ENCODE measurements at regions not wholly inside any gene's neighbourhood (a gene's known extent, or its start where the extent isn't known, plus 50 kb on each side); places are given as distances from the start of the nearest gene placed in this dataset.

DNA sequence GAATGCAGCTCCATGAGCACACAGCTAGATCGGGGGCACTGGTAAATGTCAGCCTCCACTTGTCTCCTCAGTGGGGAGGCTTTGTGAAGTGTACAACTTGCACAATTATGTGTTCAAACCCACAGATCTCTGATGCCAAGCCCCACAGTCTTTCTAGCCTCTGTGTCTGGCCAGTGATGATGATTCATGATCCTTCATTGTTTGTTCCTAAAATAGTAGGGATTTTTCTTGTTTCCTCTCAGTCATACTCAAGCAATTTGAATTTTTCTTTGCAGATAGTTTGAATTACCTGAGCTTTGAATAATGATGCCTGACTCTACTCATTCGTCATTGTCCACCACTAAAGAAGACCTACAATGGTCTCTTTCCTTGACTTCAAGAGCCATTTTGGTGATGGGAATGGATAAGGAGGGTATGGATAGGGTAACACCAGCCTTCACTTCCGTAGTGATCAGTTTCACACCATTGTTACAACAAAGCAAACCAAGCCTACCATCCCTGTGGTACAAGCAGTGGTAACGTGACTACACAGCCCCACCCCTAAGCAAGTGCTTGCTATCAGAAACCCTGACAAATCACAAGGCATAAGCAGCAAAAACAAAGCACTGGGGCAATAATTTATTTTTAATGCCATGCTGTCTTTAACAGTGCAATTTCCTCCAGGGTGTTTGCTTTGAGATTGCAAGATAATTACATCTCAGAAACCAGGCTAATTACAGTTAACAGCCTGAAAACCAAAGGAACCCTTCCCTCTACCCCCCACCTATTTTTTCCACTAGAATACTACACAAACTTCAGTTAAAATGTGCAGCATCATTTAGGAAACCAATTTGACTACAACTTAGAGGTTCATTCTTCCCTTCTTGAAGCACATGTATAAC is 114.1 kb upstream of the PPP2R3A start:
- Histone ChIP-seq H3K9me3 (ENCODE audit: insufficient read depth, low read depth, low read length) (peaks cover 5% of the 10 kb centered on the region; the same call in 1 of the 2 replicates), H3K4me3 (ENCODE audit: low read length) (no peak overlapping the region), H3K27me3 (ENCODE audit: insufficient read depth, low read length) (no peaks in the 10 kb centered on the region), H3K36me3 (ENCODE audit: insufficient read depth, low read depth, low read length) (no peaks in the 10 kb centered on the region), H3K9ac (ENCODE audit: low read depth, low read length) (no peak overlapping the region), H3K27ac (ENCODE audit: low read length) (no peak overlapping the region), H3K4me1 (ENCODE audit: insufficient read depth, low read length) (no peaks in the 10 kb centered on the region)

DNA sequence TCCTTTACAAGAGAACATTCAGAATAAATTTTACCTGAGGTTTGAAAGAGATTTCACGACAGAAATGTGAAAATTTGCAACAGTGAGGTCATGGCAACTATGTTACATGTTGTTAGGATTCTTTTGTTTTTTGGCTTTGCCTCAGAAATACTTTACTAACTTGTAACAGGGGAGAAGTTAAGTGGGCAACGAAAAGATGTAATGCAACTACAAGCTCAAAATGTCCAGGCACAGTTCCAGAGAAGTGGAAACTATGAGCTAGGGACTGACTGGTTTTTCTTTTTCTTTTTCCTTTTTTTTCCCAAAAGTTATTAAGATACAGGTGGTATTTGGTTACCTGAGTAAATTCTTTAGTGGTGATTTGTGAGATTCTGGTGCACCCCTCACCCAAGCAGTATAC is 111.5 kb upstream of the PPP2R3A start:
- Histone ChIP-seq H3K9ac (ENCODE audit: low read depth, low read length) (no peak overlapping the region), H3K9me3 (ENCODE audit: insufficient read depth, low read depth, low read length) (no peaks in the 10 kb centered on the region), H3K4me3 (ENCODE audit: low read length) (no peak overlapping the region), H3K27ac (ENCODE audit: low read length) (no peak overlapping the region), H3K4me1 (ENCODE audit: insufficient read depth, low read length) (no peaks in the 10 kb centered on the region), H3K36me3 (ENCODE audit: insufficient read depth, low read depth, low read length) (no peaks in the 10 kb centered on the region), H3K27me3 (ENCODE audit: insufficient read depth, low read length) (no peaks in the 10 kb centered on the region)

DNA sequence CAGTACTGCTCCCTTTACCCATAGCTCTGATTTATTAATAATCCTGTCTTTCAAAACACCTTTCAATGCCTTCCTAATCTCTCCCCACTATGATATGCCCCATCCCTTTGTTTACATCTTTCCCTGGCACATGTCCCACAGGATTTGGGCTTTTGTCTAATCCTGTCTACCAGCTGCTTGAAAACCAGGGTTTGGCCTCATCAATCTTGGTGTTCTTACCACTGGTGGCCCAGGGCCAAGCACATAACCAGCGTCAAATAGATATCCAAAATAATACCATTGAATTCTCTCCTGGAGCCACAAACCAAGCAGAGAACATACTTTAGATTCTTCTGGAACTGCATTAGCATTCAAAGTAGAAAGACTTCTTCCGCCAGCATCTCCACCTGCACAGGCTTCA is 104.8 kb upstream of the PPP2R3A start:
- no peaks in the 10 kb centered on the region for H3K36me3 ChIP-seq (ENCODE audit: insufficient read depth, low read depth, low read length)
- H3K9ac ChIP-seq (ENCODE audit: low read depth, low read length) = no peak overlapping the region
- H3K9me3 ChIP-seq (ENCODE audit: insufficient read depth, low read depth, low read length) = no peaks in the 10 kb centered on the region
- no peaks in the 10 kb centered on the region for H3K27me3 ChIP-seq (ENCODE audit: insufficient read depth, low read length)
- no peak overlapping the region for H3K27ac ChIP-seq (ENCODE audit: low read length)
- no peak overlapping the region for H3K4me3 ChIP-seq (ENCODE audit: low read length)
- no peaks in the 10 kb centered on the region for H3K4me1 ChIP-seq (ENCODE audit: insufficient read depth, low read length)

DNA sequence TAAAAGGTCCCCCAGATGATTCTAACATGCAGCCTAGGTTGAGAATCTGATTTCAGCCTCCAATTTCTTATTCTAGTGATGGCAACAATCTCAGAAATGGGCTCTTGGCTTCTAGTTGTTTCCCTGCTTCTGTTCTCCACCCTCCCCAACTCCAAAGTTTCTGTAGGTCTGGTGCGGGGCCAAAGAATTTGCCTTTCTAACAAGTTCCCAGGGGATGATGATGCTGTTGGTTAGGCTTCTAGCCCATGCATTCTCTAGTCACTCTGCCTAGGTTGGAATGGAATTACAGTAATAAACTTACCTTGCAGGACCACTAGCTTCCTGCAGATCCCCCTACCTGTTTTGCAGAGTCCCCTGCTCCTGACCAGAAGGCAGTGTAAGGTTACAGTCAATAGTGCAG is 103.2 kb upstream of the PPP2R3A start:
- Histone ChIP-seq H3K4me3 (ENCODE audit: low read length) (no peak overlapping the region), H3K27ac (ENCODE audit: low read length) (no peak overlapping the region), H3K27me3 (ENCODE audit: insufficient read depth, low read length) (no peaks in the 10 kb centered on the region), H3K9ac (ENCODE audit: low read depth, low read length) (no peak overlapping the region), H3K4me1 (ENCODE audit: insufficient read depth, low read length) (no peaks in the 10 kb centered on the region), H3K9me3 (ENCODE audit: insufficient read depth, low read depth, low read length) (no peaks in the 10 kb centered on the region), H3K36me3 (ENCODE audit: insufficient read depth, low read depth, low read length) (no peaks in the 10 kb centered on the region)

DNA sequence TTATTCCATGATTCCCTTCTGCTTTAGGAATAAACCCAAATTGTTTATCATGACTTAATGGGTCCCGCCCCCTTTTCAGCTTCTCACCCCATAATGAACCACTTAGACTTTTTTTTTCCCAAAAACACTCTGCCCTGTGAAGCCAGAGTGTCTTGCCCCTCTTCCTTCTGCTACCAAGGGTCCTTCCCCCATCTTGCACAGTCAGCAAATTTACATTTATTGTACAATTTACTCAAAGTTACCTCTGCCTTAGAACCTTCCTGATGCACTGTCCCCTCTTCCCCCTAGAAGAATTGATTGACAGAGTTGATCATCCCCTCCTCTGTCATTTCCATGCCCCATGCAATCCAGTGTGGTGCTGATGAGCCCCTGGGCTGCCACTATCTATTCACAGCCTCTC is 101.5 kb upstream of the PPP2R3A start:
- H3K4me1 ChIP-seq (ENCODE audit: insufficient read depth, low read length) = no peaks in the 10 kb centered on the region
- no peaks in the 10 kb centered on the region for H3K36me3 ChIP-seq (ENCODE audit: insufficient read depth, low read depth, low read length)
- no peaks in the 10 kb centered on the region for H3K9me3 ChIP-seq (ENCODE audit: insufficient read depth, low read depth, low read length)
- H3K27me3 ChIP-seq (ENCODE audit: insufficient read depth, low read length) = no peaks in the 10 kb centered on the region
- H3K4me3 ChIP-seq (ENCODE audit: low read length) = no peak overlapping the region
- H3K9ac ChIP-seq (ENCODE audit: low read depth, low read length) = no peak overlapping the region
- H3K27ac ChIP-seq (ENCODE audit: low read length) = no peak overlapping the region

DNA sequence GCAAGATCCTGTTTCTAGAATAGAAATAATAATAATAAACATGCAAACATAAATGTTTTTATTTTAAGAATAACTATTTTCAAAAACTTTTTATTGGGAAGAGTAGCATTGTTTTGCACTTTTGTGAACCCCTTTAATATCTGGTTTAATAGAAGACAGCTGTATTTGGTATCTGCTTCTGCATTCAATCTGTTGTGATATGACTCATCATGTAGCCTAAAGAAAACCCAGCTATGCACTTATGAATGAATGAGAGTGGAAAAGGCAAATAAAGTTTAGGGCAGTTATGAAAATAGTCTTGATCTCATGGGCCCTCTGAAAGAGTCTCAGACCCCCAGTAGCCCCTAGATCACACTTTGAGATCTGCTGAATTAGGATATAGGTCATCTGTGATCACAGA is 100.4 kb upstream of the PPP2R3A start:
- Histone ChIP-seq H3K27me3 (ENCODE audit: insufficient read depth, low read length) (no peaks in the 10 kb centered on the region), H3K9me3 (ENCODE audit: insufficient read depth, low read depth, low read length) (no peaks in the 10 kb centered on the region), H3K27ac (ENCODE audit: low read length) (no peak overlapping the region), H3K4me3 (ENCODE audit: low read length) (no peak overlapping the region), H3K4me1 (ENCODE audit: insufficient read depth, low read length) (no peaks in the 10 kb centered on the region), H3K9ac (ENCODE audit: low read depth, low read length) (no peak overlapping the region), H3K36me3 (ENCODE audit: insufficient read depth, low read depth, low read length) (no peaks in the 10 kb centered on the region)

DNA sequence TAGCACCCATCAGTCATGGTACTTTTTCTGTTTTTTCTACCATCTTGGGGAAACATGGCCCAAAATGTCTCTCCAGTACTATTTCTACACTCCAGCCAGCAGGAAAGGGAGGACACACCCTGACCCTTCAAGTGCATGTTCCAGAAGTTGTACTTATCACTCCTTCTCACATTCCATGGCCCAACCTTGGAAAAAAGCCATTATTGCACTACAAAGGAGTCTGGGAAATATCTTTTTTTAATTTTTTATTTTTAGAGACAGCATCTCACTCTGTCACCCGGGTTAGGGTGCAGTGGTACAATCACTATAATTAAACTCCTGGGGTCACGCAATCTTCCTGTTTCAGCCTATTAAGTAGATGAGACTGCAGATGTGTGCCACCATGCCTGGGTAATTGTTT is 100.0 kb upstream of the PPP2R3A start:
- no peak overlapping the region for H3K27ac ChIP-seq (ENCODE audit: low read length)
- H3K9ac ChIP-seq (ENCODE audit: low read depth, low read length) = no peak overlapping the region
- H3K27me3 ChIP-seq (ENCODE audit: insufficient read depth, low read length) = no peaks in the 10 kb centered on the region
- no peaks in the 10 kb centered on the region for H3K4me1 ChIP-seq (ENCODE audit: insufficient read depth, low read length)
- H3K4me3 ChIP-seq (ENCODE audit: low read length) = no peak overlapping the region
- no peaks in the 10 kb centered on the region for H3K36me3 ChIP-seq (ENCODE audit: insufficient read depth, low read depth, low read length)
- no peaks in the 10 kb centered on the region for H3K9me3 ChIP-seq (ENCODE audit: insufficient read depth, low read depth, low read length)

DNA sequence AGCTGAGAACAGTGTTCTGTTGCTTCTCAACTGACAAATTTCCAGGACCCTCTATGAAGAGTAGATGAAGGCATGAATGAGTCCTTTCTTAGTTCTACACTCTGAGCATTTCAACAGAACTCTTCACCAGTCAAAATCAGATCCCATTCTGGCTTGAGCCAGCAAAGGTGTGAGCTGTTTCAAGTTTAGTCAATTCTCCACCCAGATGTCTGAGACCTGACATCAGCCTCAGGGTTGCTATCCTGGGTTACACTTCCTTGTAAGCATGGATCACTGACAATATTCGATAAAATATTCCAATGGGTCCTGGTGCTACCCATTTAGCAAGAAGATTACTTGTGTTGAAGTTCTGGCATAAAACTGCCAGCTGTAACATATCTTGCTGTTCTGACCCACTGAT is 97.6 kb upstream of the PPP2R3A start:
- H3K4me1 ChIP-seq (ENCODE audit: insufficient read depth, low read length) = no peaks in the 10 kb centered on the region
- no peak overlapping the region for H3K27ac ChIP-seq (ENCODE audit: low read length)
- no peak overlapping the region for H3K4me3 ChIP-seq (ENCODE audit: low read length)
- H3K9ac ChIP-seq (ENCODE audit: low read depth, low read length) = no peak overlapping the region
- H3K9me3 ChIP-seq (ENCODE audit: insufficient read depth, low read depth, low read length) = no peaks in the 10 kb centered on the region
- no peaks in the 10 kb centered on the region for H3K27me3 ChIP-seq (ENCODE audit: insufficient read depth, low read length)
- H3K36me3 ChIP-seq (ENCODE audit: insufficient read depth, low read depth, low read length) = no peaks in the 10 kb centered on the region

DNA sequence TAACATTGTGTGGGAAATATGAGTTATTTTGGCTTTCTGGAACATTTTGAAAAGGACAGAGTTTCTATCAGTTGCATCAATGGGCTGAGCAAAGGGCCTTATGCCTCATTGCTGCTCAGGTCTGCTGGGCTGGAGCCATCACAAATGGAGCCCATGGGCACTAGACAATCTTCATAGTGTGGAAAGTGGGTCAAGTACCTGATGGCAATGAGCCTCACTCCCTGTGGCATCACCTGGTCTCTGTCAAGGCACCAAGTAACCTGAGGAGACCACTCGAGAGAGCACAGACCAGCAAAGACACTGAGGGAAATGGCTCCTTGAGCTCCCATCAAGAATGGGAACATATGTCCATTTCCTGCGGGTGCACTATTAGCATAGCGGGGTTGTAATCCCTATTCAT is 96.7 kb upstream of the PPP2R3A start:
- Histone ChIP-seq H3K4me3 (ENCODE audit: low read length) (no peak overlapping the region), H3K9ac (ENCODE audit: low read depth, low read length) (no peak overlapping the region), H3K9me3 (ENCODE audit: insufficient read depth, low read depth, low read length) (peaks cover 2% of the 10 kb centered on the region; the same call in 1 of the 2 replicates), H3K27me3 (ENCODE audit: insufficient read depth, low read length) (no peaks in the 10 kb centered on the region), H3K4me1 (ENCODE audit: insufficient read depth, low read length) (no peaks in the 10 kb centered on the region), H3K36me3 (ENCODE audit: insufficient read depth, low read depth, low read length) (no peaks in the 10 kb centered on the region), H3K27ac (ENCODE audit: low read length) (no peak overlapping the region)

DNA sequence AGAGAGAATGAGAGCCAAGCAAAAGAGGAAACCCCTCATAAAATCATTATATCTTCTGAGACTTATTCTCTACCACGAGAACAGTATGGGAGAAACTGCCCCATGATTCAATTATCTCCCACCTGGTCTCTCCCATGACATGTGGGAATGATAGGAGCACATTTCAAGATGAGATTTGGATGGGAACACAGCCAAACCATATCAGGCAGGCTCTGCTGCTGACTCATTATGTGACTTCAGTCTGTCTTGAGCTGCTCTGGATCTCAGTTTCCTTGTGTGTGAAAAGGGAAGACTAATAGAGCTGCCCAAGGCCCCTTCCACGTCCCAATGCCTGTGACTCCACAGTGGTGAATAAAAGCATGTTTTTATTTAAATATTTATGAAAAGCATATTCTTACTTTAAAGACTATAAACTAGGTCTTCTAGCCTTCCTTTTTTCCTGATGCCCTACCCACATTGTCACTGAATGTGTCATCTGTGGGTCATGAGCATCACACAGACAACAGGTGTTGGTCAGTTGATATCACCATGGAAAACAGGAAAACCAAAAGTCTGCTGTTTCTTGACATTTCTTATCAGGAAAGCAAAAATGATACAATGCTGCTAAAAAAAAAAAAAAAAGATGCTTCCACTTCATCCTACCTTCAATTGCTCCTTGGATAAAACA is 96.0 kb upstream of the PPP2R3A start:
- Histone ChIP-seq H3K4me1 (ENCODE audit: insufficient read depth, low read length) (no peaks in the 10 kb centered on the region), H3K36me3 (ENCODE audit: insufficient read depth, low read depth, low read length) (no peaks in the 10 kb centered on the region), H3K27me3 (ENCODE audit: insufficient read depth, low read length) (no peaks in the 10 kb centered on the region), H3K9ac (ENCODE audit: low read depth, low read length) (no peak overlapping the region), H3K27ac (ENCODE audit: low read length) (no peak overlapping the region), H3K4me3 (ENCODE audit: low read length) (no peak overlapping the region), H3K9me3 (ENCODE audit: insufficient read depth, low read depth, low read length) (peaks cover 9% of the 10 kb centered on the region; the same call in 1 of the 2 replicates)

DNA sequence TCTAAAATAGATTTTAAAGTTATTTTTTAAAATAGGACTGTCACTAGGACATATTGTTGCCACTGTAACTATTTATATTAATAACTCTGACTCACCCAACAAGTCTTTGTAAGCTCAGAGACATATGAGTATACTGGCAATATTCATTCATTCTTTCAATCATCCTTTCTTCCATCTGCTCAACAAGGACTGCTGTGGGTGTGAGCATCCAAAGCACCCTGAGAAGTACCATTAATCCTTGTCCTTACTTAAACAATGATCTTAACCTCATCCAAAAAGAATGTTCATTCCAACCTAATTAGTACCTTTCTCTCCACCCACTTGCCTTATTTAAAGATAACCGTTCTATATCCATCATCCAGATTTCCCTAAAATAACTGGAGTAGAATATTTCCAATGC is 94.2 kb upstream of the PPP2R3A start:
- no peak overlapping the region for H3K9ac ChIP-seq (ENCODE audit: low read depth, low read length)
- H3K27ac ChIP-seq (ENCODE audit: low read length) = no peak overlapping the region
- no peaks in the 10 kb centered on the region for H3K27me3 ChIP-seq (ENCODE audit: insufficient read depth, low read length)
- H3K4me3 ChIP-seq (ENCODE audit: low read length) = no peak overlapping the region
- no peaks in the 10 kb centered on the region for H3K36me3 ChIP-seq (ENCODE audit: insufficient read depth, low read depth, low read length)
- H3K9me3 ChIP-seq (ENCODE audit: insufficient read depth, low read depth, low read length) = peaks cover 9% of the 10 kb centered on the region; the same call in 1 of the 2 replicates
- no peaks in the 10 kb centered on the region for H3K4me1 ChIP-seq (ENCODE audit: insufficient read depth, low read length)

DNA sequence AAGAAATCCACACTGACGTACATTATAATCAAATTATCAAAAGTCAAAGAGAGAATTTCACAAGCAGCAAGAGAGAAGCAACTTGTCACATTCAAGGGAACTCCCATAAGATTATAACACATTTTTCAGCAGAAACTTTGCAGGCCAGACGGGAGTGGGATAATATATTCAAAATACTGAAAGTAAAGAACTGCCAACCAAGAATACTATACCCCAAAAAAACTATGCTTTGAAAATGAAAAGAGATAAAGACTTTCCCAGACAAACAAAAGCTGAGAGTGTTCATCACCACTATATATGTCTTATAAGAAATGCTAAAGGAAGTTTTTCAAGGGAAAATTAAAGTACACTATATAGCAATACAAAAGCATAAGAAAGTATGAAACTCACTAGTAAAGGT is 91.5 kb upstream of the PPP2R3A start:
- no peaks in the 10 kb centered on the region for H3K36me3 ChIP-seq (ENCODE audit: insufficient read depth, low read depth, low read length)
- H3K9me3 ChIP-seq (ENCODE audit: insufficient read depth, low read depth, low read length) = peaks cover 9% of the 10 kb centered on the region; the same call in 1 of the 2 replicates
- no peak overlapping the region for H3K27ac ChIP-seq (ENCODE audit: low read length)
- H3K4me3 ChIP-seq (ENCODE audit: low read length) = no peak overlapping the region
- H3K9ac ChIP-seq (ENCODE audit: low read depth, low read length) = no peak overlapping the region
- H3K4me1 ChIP-seq (ENCODE audit: insufficient read depth, low read length) = no peaks in the 10 kb centered on the region
- H3K27me3 ChIP-seq (ENCODE audit: insufficient read depth, low read length) = no peaks in the 10 kb centered on the region

Measured in iPS-20b (cell line).